ENCODE measurements at regions not wholly inside any gene's neighbourhood (a gene's known extent, or its start where the extent isn't known, plus 50 kb on each side); places are given as distances from the start of the nearest gene placed in this dataset.
"Not testable (repeated sequence)": the region's sequence is repeated elsewhere in the genome, so short reads cannot be mapped to it uniquely, and the experiment has no call there.

GRCh38 chr3:154872074-154872473 lies 208.0 kb upstream of the MME start:
- H3K4me3 ChIP-seq (ENCODE audit: control insufficient read depth, low read depth, low read length), result no peak overlapping the region
- no peak for TF ChIP-seq CTCF (IDR thresholded peaks at IDR 0.05; ENCODE audit: control insufficient read depth, insufficient read depth, low read depth, low read length, missing control alignments)
- DNase-seq (ENCODE audit: low read depth), result no peak

DNA sequence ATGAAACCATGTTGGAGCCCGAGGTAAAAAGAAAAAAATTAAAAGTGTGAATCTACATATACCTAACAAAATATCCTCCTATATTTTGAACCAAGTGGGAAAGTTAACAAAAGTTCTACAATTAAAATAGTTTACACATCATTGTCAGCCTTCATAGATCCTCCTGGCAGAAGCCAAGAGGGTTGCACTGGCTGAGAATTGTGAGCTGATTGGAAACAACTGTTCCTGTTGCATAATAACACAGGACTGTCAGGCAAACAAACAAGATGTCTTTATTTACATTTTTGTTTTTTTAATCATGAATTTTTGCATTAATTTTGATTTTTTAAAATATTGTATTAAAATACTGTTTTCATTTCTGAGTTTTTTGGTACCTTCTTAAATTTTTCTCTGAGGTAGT lies 215.2 kb upstream of the MME start:
- no peak for TF ChIP-seq CTCF (IDR thresholded peaks at IDR 0.05; ENCODE audit: control insufficient read depth, insufficient read depth, low read depth, low read length, missing control alignments)
- DNase-seq (ENCODE audit: low read depth), result no peak
- no peak overlapping the region for H3K4me3 ChIP-seq (ENCODE audit: control insufficient read depth, low read depth, low read length)

DNA sequence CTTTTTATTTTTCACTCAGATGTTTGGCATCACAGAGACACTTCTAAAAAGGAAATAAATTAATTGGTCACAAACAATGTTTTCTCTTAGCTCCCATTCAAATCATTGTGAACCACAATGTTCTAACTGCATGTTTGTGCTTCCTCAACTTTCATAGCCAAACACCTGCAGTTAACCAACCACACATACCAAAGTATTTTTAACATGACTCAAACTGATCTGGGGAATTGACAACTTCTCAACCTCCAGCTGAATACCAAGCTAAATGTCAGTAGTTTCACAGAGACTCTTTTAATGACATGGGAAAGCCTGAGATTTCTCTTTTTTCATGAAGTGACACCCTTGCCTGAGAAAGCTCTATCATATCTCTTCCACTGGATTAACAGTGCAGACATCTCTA lies 217.9 kb upstream of the MME start:
- DNase-seq (ENCODE audit: low read depth), result peak; percentile 21
- TF ChIP-seq CTCF (IDR thresholded peaks at IDR 0.05; ENCODE audit: control insufficient read depth, insufficient read depth, low read depth, low read length, missing control alignments), result no peak
- H3K4me3 ChIP-seq (ENCODE audit: control insufficient read depth, low read depth, low read length), result no peak overlapping the region

GRCh38 chr3:154852998-154853397 lies 227.1 kb upstream of the MME start:
- not testable (repeated sequence) for DNase-seq (ENCODE audit: low read depth); H3K4me3 ChIP-seq (ENCODE audit: control insufficient read depth, low read depth, low read length)

DNA sequence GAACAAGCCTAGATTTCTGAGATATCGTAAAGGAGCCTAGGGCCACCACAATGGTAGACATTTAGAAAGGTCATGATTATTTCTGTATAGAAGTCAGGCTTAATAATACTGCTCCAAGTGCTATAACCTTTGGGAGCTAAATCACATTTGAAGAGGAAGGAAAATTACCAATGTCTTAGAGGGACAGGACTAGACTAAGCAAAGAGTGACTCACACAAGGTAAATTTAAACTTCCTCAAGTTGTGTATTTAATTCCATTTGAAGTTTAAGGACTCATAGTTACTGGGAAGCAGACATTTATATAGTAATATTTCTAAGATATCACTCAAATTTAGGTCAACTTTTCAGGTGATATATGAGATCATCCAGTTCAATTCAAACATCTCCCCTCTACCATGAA lies 227.6 kb upstream of the MME start:
- H3K4me3 ChIP-seq (ENCODE audit: control insufficient read depth, low read depth, low read length), result no peak overlapping the region
- DNase-seq (ENCODE audit: low read depth), result no peak
- no peak for TF ChIP-seq CTCF (IDR thresholded peaks at IDR 0.05; ENCODE audit: control insufficient read depth, insufficient read depth, low read depth, low read length, missing control alignments)

GRCh38 chr3:154851644-154852043 lies 228.5 kb upstream of the MME start:
- TF ChIP-seq CTCF (IDR thresholded peaks at IDR 0.05; ENCODE audit: control insufficient read depth, insufficient read depth, low read depth, low read length, missing control alignments), result no peak
- no peak for DNase-seq (ENCODE audit: low read depth)
- no peak overlapping the region for H3K4me3 ChIP-seq (ENCODE audit: control insufficient read depth, low read depth, low read length)

- no peak for DNase-seq (ENCODE audit: low read depth)
- TF ChIP-seq CTCF (IDR thresholded peaks at IDR 0.05; ENCODE audit: control insufficient read depth, insufficient read depth, low read depth, low read length, missing control alignments), result no peak
- no peak overlapping the region for H3K4me3 ChIP-seq (ENCODE audit: control insufficient read depth, low read depth, low read length)
Observed at GRCh38 chr3:154850921-154851320, 229.2 kb upstream of the MME start.

Data from AG09309 (cell line).